ENCODE measurements at regions not wholly inside any gene's neighbourhood (a gene's known extent, or its start where the extent isn't known, plus 50 kb on each side); places are given as distances from the start of the nearest gene placed in this dataset.

GRCh38 chr5:5046680-5047502, 93.2 kb upstream of the ADAMTS16 start:
- no peak for TF ChIP-seq CTCF (conservative IDR thresholded peaks at IDR 0.05; ENCODE audit: low read length)
- no peak overlapping the region for H3K4me3 ChIP-seq (ENCODE audit: low read length)
- no peak for DNase-seq (ENCODE audit: low read depth)

GRCh38 chr5:5050801-5051200, 89.3 kb upstream of the ADAMTS16 start:
- H3K4me3 ChIP-seq (ENCODE audit: low read length), result no peak overlapping the region
- DNase-seq (ENCODE audit: low read depth), result no peak
- TF ChIP-seq CTCF (conservative IDR thresholded peaks at IDR 0.05; ENCODE audit: low read length), result no peak

- DNase-seq (ENCODE audit: low read depth), result no peak
- TF ChIP-seq CTCF (conservative IDR thresholded peaks at IDR 0.05; ENCODE audit: low read length), result no peak
- no peak overlapping the region for H3K4me3 ChIP-seq (ENCODE audit: low read length)
Measured at GRCh38 chr5:5055712-5056111, 84.4 kb upstream of the ADAMTS16 start.

- no peak for DNase-seq (ENCODE audit: low read depth)
- no peak overlapping the region for H3K4me3 ChIP-seq (ENCODE audit: low read length)
- no peak for TF ChIP-seq CTCF (conservative IDR thresholded peaks at IDR 0.05; ENCODE audit: low read length)
Measured at GRCh38 chr5:5061836-5062235, 78.3 kb upstream of the ADAMTS16 start.

GRCh38 chr5:5062525-5063302, 77.4 kb upstream of the ADAMTS16 start:
- no peak overlapping the region for H3K4me3 ChIP-seq (ENCODE audit: low read length)
- no peak for TF ChIP-seq CTCF (conservative IDR thresholded peaks at IDR 0.05; ENCODE audit: low read length)
- no peak for DNase-seq (ENCODE audit: low read depth)

- H3K4me3 ChIP-seq (ENCODE audit: low read length), result no peak overlapping the region
- no peak for DNase-seq (ENCODE audit: low read depth)
- TF ChIP-seq CTCF (conservative IDR thresholded peaks at IDR 0.05; ENCODE audit: low read length), result peak; percentile 25
Measured at GRCh38 chr5:5063533-5063953, 76.6 kb upstream of the ADAMTS16 start.

Measured in AG10803 (cell line).